GM23248 (cell line): ENCODE measurements at regions not wholly inside any gene's neighbourhood (a gene's known extent, or its start where the extent isn't known, plus 50 kb on each side); places are given as distances from the start of the nearest gene placed in this dataset.

Experiments
- DNase-seq: peaks from one replicate; pipeline ENCODE4 v3.0.0-alpha.2; 2015
- H2AFZ ChIP-seq: fragments of 200-600 bp; sonication (generic); 2 replicates; pipeline ENCODE4 v1.6.1; 2016; ENCODE audit warnings: antibody characterized with exemption
- H3F3A ChIP-seq: fragments of 200-600 bp; sonication (generic); 2 replicates; pipeline ENCODE4 v1.6.1; 2016; ENCODE audit warnings: mild to moderate bottlenecking, antibody characterized with exemption, mixed run types; ENCODE audit not compliant: insufficient read depth
- H3K27ac ChIP-seq: fragments of 200-600 bp; sonication (generic); 2 replicates; pipeline ENCODE4 v1.5.1; 2016; ENCODE audit warnings: mild to moderate bottlenecking
- H3K27me3 ChIP-seq: fragments of 200-600 bp; sonication (generic); replicated peaks from 2 replicates; pipeline ENCODE4 v1.6.1; 2016; ENCODE audit warnings: mild to moderate bottlenecking; ENCODE audit not compliant: insufficient read depth
- H3K36me3 ChIP-seq: fragments of 200-600 bp; sonication (generic); 2 replicates; pipeline ENCODE4 v1.6.1; 2016; ENCODE audit warnings: low read depth, mild to moderate bottlenecking
- H3K4me1 ChIP-seq: fragments of 200-600 bp; sonication (generic); 2 replicates; pipeline ENCODE4 v1.6.1; 2016; ENCODE audit warnings: mild to moderate bottlenecking; ENCODE audit not compliant: insufficient read depth
- H3K4me2 ChIP-seq: fragments of 200-600 bp; sonication (generic); one replicate; pipeline ENCODE4 v1.6.1; 2016; ENCODE audit warnings: mild to moderate bottlenecking; ENCODE audit not compliant: unreplicated experiment
- H3K4me3 ChIP-seq: fragments of 200-600 bp; sonication (generic); 2 replicates; pipeline ENCODE4 v1.5.1; 2016; ENCODE audit warnings: mild to moderate bottlenecking
- H3K79me2 ChIP-seq: fragments of 200-600 bp; sonication (generic); 2 replicates; pipeline ENCODE4 v1.6.1; 2016; ENCODE audit warnings: mild to moderate bottlenecking; ENCODE audit not compliant: insufficient read depth
- H3K9ac ChIP-seq: fragments of 200-600 bp; sonication (generic); 2 replicates; pipeline ENCODE4 v1.6.1; 2016; ENCODE audit warnings: mild to moderate bottlenecking
- H3K9me2 ChIP-seq: fragments of 200-600 bp; sonication (generic); 2 replicates; pipeline ENCODE4 v1.6.1; 2016; ENCODE audit warnings: mixed run types, mild to moderate bottlenecking, moderate library complexity; ENCODE audit not compliant: insufficient read depth
- H3K9me3 ChIP-seq: fragments of 200-600 bp; sonication (generic); one replicate; pipeline ENCODE4 v1.6.1; 2017; ENCODE audit warnings: low read depth
- H4K20me1 ChIP-seq: fragments of 200-600 bp; sonication (generic); 2 replicates; pipeline ENCODE4 v1.6.0; 2016; ENCODE audit not compliant: insufficient read depth
- EZH2 ChIP-seq: fragments of 200-600 bp; sonication (generic); IDR thresholded peaks from 2 replicates; pipeline ENCODE4 v1.6.1; 2018; ENCODE audit warnings: antibody characterized with exemption, mild to moderate bottlenecking; ENCODE audit not compliant: insufficient read depth, poor library complexity, severe bottlenecking
- EZH2phosphoT487 ChIP-seq: fragments of 200-600 bp; sonication (generic); IDR thresholded peaks from 2 replicates; pipeline ENCODE4 v1.6.1; 2018; ENCODE audit warnings: antibody characterized with exemption, moderate library complexity, mild to moderate bottlenecking, low read depth; ENCODE audit not compliant: insufficient read depth
- WGBS, 2 experiments: methylation state at CpG; one replicate each; pipeline ENCODE4 v1.1.6; 2015 to 2017; ENCODE audit warnings: low lambda C conversion rate in 2 of 2, low coverage in 1 of 2; ENCODE audit errors: missing lambda C conversion rate in 2 of 2; 5-methylcytosine and 5-hydroxymethylcytosine counted together
- in situ Hi-C: fragments of 300-500 bp; cut with MboI; formaldehyde crosslinking; loops from 2 replicates; pipeline ENCODE4 v1.15.0; 2020

DNA sequence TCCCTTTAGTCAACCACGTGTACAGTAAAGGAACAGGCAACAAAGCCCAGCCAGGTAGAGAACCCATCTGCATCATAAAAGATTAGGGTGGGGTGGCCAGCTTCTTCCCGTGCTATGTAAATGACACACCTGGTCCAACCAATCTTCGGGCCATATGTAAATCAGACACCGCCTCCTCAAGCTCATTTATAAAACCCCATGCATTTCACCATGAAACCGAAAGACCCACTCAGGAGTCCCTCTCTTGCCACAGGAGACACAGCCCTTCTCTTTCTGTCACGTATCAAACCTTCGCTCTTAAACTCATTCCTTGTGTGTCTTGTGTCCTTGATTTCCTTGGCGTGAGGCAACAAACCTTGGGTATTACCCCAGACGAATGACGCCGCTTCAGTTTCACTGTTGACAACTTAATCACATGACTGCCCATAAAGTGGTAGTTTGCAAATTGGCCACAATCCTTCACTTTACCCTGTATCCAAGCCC, 59.8 kb upstream of the TBPL2 start:
- Histone ChIP-seq H3K9me3 (no peaks in the 10 kb centered on the region), H3K27ac (no peak overlapping the region), H3K9ac (no peak overlapping the region), H3K4me1 (no peaks in the 10 kb centered on the region), H3K9me2 (no peaks in the 10 kb centered on the region), H3K4me3 (no peak overlapping the region), H2AFZ (no peak overlapping the region), H4K20me1 (no peaks in the 10 kb centered on the region), H3K36me3 (no peaks in the 10 kb centered on the region), H3K79me2 (no peaks in the 10 kb centered on the region), H3K27me3 (no peaks in the 10 kb centered on the region), H3K4me2 (no peak overlapping the region), H3F3A (no peaks in the 10 kb centered on the region)
- TF ChIP-seq EZH2phosphoT487: no peak
- no peak for TF ChIP-seq EZH2
- no peak for DNase-seq
- in situ Hi-C loops: no loop called here
- WGBS, 2 experiments: 81 to 82% methylated on average over 11 of the region's 11 CpGs

DNA sequence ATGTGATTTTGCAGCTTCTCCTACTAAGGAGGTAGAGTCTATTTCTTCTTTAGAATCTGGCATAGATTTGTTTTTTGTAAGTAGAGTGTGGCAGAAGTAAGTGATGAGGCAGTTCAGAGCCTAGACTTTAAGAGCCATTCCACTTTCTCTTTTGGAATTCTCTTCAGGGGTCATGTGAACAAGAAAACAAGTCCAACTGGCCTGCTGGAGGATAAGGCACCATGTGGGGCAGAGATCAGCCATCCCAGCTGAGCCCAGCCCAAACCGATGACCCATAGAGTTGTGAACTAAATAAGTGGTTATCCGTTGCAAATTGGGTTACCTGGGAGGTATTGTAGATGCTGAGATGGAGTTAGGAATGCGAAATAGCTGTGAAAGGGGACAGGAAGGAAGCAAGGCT, 60.3 kb upstream of the TBPL2 start:
- H3K9me2 ChIP-seq: no peaks in the 10 kb centered on the region
- no peak overlapping the region for H3K4me2 ChIP-seq
- 75 to 92% methylated on average over 3 of the region's 3 CpGs for WGBS, 2 experiments
- no peak overlapping the region for H3K4me3 ChIP-seq
- H3K4me1 ChIP-seq: no peaks in the 10 kb centered on the region
- no peak overlapping the region for H2AFZ ChIP-seq
- in situ Hi-C loops: no loop called here
- no peaks in the 10 kb centered on the region for H3K9me3 ChIP-seq
- no peak for DNase-seq
- TF ChIP-seq EZH2phosphoT487 (no peak), EZH2 (no peak)
- no peaks in the 10 kb centered on the region for H3K27me3 ChIP-seq
- no peaks in the 10 kb centered on the region for H3K36me3 ChIP-seq
- H4K20me1 ChIP-seq: no peaks in the 10 kb centered on the region
- no peak overlapping the region for H3K27ac ChIP-seq
- no peaks in the 10 kb centered on the region for H3K79me2 ChIP-seq
- H3F3A ChIP-seq: no peaks in the 10 kb centered on the region
- no peak overlapping the region for H3K9ac ChIP-seq

DNA sequence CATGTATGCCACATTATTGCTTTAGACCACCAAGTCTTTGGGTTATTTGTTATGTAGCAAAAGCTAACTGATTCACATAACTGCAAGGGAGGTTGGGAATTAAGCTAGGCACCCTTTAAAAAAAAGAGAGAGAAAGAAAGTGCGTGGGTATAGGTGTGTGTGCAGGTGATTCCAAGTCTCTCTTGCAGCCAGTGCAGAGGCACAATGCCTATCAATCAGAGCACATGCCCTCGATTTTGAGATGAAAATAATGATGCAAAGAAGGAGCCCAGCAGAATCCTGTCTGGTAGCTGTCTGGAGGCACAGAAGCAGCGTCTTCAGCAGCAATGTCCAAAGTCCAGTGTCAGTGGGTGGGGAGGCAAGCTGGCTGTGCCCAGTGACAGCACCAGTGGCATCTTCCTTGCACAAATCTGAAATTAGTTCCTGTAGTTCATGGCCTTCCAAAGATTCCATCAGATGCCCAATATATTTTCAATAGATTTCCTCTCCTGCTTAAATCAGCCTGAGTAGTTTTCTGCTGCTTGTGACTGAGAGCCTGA, 62.4 kb upstream of the TBPL2 start:
- TF ChIP-seq EZH2phosphoT487 (no peak), EZH2 (no peak)
- Histone ChIP-seq H2AFZ (no peak overlapping the region), H3K4me2 (no peak overlapping the region), H3K27me3 (no peaks in the 10 kb centered on the region), H3K36me3 (no peaks in the 10 kb centered on the region), H3K4me1 (no peaks in the 10 kb centered on the region), H4K20me1 (no peaks in the 10 kb centered on the region), H3K9me2 (no peaks in the 10 kb centered on the region), H3K79me2 (no peaks in the 10 kb centered on the region), H3K9me3 (no peaks in the 10 kb centered on the region), H3K4me3 (no peak overlapping the region), H3F3A (no peaks in the 10 kb centered on the region), H3K27ac (no peak overlapping the region), H3K9ac (no peak overlapping the region)
- 63 to 64% methylated on average over 3 of the region's 3 CpGs for WGBS, 2 experiments
- in situ Hi-C loops: no loop called here
- no peak for DNase-seq

DNA sequence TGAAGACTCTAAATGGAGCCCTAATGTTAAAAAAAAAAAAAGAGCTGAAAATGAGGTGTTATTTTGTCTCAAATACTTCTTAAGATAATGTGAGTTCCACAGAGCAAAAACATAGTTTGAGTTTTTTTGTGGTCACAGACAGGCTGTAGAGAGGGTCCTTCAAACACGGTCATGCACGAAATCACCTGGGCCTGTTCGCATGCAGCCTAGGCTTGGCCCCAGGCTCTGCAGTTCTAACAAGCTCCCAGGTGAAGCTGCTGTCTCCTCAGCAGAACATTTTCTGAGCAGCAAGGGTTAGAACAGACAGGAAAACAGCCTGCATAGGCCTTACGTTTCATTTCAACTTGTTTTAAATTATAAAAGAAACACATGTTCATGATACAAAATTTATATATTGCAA, 65.4 kb upstream of the TBPL2 start:
- TF ChIP-seq EZH2phosphoT487 (no peak), EZH2 (no peak)
- WGBS, 2 experiments: 99 to 100% methylated on average over 4 of the region's 4 CpGs
- Histone ChIP-seq H3K27me3 (no peaks in the 10 kb centered on the region), H2AFZ (no peak overlapping the region), H3K4me3 (no peak overlapping the region), H3K36me3 (no peaks in the 10 kb centered on the region), H3K9ac (no peak overlapping the region), H3K79me2 (no peaks in the 10 kb centered on the region), H3K27ac (no peak overlapping the region), H3K4me2 (no peak overlapping the region), H3K4me1 (no peaks in the 10 kb centered on the region), H3F3A (no peaks in the 10 kb centered on the region), H3K9me2 (no peaks in the 10 kb centered on the region), H4K20me1 (no peaks in the 10 kb centered on the region), H3K9me3 (no peaks in the 10 kb centered on the region)
- in situ Hi-C loops: no loop called here
- no peak for DNase-seq

DNA sequence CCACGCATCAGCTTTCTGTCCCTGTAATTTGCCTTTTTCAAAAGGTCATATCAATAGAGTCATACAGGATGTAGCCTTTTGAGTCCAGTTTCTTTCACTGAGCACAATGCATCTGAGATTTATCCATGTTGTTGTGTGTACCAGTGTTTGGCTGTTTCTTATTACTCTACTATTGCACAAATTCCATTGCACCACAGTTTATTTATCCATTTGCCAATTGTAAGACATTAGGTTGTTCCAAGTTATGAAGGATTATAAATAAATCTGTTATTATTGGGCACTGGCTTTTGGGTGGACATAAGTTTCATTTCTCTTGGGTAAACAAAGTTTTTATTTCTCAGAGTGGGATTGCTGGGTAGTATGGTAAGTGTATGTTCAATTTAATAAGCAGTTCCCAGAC, 68.3 kb upstream of the TBPL2 start:
- Histone ChIP-seq H3K36me3 (no peaks in the 10 kb centered on the region), H2AFZ (no peak overlapping the region), H3K4me2 (no peak overlapping the region), H3K9me2 (no peaks in the 10 kb centered on the region), H3K4me1 (0 out of 2 replicates have a peak, but pooled peaks cover 6% of the 10 kb centered on the region), H3K4me3 (no peak overlapping the region), H4K20me1 (no peaks in the 10 kb centered on the region), H3K27me3 (no peaks in the 10 kb centered on the region), H3K79me2 (no peaks in the 10 kb centered on the region), H3F3A (no peaks in the 10 kb centered on the region), H3K27ac (no peak overlapping the region), H3K9ac (no peak overlapping the region), H3K9me3 (no peaks in the 10 kb centered on the region)
- WGBS, 2 experiments: 53 to 63% methylated on average over 1 of the region's 1 CpG
- DNase-seq: no peak
- in situ Hi-C loops: no loop called here
- no peak for TF ChIP-seq EZH2
- no peak for TF ChIP-seq EZH2phosphoT487
